ENCODE measurements at regions not wholly inside any gene's neighbourhood (a gene's known extent, or its start where the extent isn't known, plus 50 kb on each side); places are given as distances from the start of the nearest gene placed in this dataset.

GRCh38 chr5:92863666-92864065 lies 717.4 kb downstream of the NR2F1-AS1 start:
- no peak overlapping the region for H3K4me3 ChIP-seq (ENCODE audit: low read depth, low read length)
- no peak for DNase-seq (ENCODE audit: low read depth)
- TF ChIP-seq, protein P1, sequence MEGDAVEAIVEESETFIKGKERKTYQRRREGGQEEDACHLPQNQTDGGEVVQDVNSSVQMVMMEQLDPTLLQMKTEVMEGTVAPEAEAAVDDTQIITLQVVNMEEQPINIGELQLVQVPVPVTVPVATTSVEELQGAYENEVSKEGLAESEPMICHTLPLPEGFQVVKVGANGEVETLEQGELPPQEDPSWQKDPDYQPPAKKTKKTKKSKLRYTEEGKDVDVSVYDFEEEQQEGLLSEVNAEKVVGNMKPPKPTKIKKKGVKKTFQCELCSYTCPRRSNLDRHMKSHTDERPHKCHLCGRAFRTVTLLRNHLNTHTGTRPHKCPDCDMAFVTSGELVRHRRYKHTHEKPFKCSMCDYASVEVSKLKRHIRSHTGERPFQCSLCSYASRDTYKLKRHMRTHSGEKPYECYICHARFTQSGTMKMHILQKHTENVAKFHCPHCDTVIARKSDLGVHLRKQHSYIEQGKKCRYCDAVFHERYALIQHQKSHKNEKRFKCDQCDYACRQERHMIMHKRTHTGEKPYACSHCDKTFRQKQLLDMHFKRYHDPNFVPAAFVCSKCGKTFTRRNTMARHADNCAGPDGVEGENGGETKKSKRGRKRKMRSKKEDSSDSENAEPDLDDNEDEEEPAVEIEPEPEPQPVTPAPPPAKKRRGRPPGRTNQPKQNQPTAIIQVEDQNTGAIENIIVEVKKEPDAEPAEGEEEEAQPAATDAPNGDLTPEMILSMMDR (IDR thresholded peaks at IDR 0.05; ENCODE audit: insufficient read depth, low read depth, low read length), result no peak

GRCh38 chr5:92861531-92862285 lies 719.3 kb downstream of the NR2F1-AS1 start:
- no peak for DNase-seq (ENCODE audit: low read depth)
- no peak overlapping the region for H3K4me3 ChIP-seq (ENCODE audit: low read depth, low read length)
- TF ChIP-seq, protein P1 (IDR thresholded peaks at IDR 0.05; ENCODE audit: insufficient read depth, low read depth, low read length), result no peak

- DNase-seq (ENCODE audit: low read depth), result no peak
- TF ChIP-seq, protein P1 (IDR thresholded peaks at IDR 0.05; ENCODE audit: insufficient read depth, low read depth, low read length), result no peak
- H3K4me3 ChIP-seq (ENCODE audit: low read depth, low read length), result no peak overlapping the region
Observed at GRCh38 chr5:92860061-92860460, 721.0 kb downstream of the NR2F1-AS1 start.

DNA sequence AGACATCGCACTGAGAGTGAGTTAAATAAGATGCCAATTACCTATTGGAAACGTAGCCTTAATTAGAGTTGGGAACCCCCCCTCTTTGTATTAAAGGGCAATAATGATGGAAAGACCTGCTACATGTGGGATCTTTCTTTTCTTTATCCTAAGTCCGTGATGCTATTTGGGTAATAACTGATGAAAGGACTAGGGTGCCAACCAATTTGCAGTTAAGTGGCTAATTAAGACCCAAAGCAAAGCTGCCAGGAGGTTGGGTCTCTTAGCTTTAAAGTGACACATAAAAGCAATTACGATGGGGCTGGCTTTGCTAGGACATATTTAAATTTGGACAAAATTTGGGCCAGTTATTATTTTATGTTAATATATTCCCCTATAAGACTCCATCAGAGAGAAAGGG lies 728.8 kb downstream of the NR2F1-AS1 start:
- TF ChIP-seq, protein P1 (IDR thresholded peaks at IDR 0.05; ENCODE audit: insufficient read depth, low read depth, low read length), result no peak
- no peak for DNase-seq (ENCODE audit: low read depth)
- H3K4me3 ChIP-seq (ENCODE audit: low read depth, low read length), result no peak overlapping the region

- H3K4me3 ChIP-seq (ENCODE audit: low read depth, low read length), result no peak overlapping the region
- DNase-seq (ENCODE audit: low read depth), result no peak
- TF ChIP-seq, protein P1 (IDR thresholded peaks at IDR 0.05; ENCODE audit: insufficient read depth, low read depth, low read length), result no peak
Observed at GRCh38 chr5:92850886-92851285, 730.1 kb downstream of the NR2F1-AS1 start.

GRCh38 chr5:92849756-92850155 lies 731.3 kb downstream of the NR2F1-AS1 start:
- H3K4me3 ChIP-seq (ENCODE audit: low read depth, low read length), result no peak overlapping the region
- TF ChIP-seq, protein P1 (IDR thresholded peaks at IDR 0.05; ENCODE audit: insufficient read depth, low read depth, low read length), result no peak
- DNase-seq (ENCODE audit: low read depth), result no peak
